HG02610 (cell line): ENCODE measurements at regions not wholly inside any gene's neighbourhood (a gene's known extent, or its start where the extent isn't known, plus 50 kb on each side); places are given as distances from the start of the nearest gene placed in this dataset.

ENCODE experiments used
- ATAC-seq: cut with Tn5 transposase; IDR thresholded peaks from one replicate; pipeline ENCODE4 v1.9.1; 2021; ENCODE audit warnings: mild to moderate bottlenecking, moderate library complexity; ENCODE audit not compliant: unreplicated experiment

GRCh38 chr4:159443975-159444374, 341.1 kb downstream of the RAPGEF2 start:
- no peak for ATAC-seq

- ATAC-seq, result peak; percentile 29
Observed at GRCh38 chr4:159444678-159445077, 341.8 kb downstream of the RAPGEF2 start.

- ATAC-seq, result no peak
Observed at GRCh38 chr4:159445692-159446091, 342.8 kb downstream of the RAPGEF2 start.

GRCh38 chr4:159446266-159446976, 343.5 kb downstream of the RAPGEF2 start:
- peak; percentile 99 for ATAC-seq

- no peak for ATAC-seq
Observed at GRCh38 chr4:159447296-159447695, 344.4 kb downstream of the RAPGEF2 start.

GRCh38 chr4:159451006-159451405, 348.1 kb downstream of the RAPGEF2 start:
- no peak for ATAC-seq

- ATAC-seq, result peak; percentile 65
Observed at GRCh38 chr4:159455675-159456237, 352.9 kb downstream of the RAPGEF2 start.

- ATAC-seq, result no peak
Observed at GRCh38 chr4:159460371-159460770, 357.5 kb downstream of the RAPGEF2 start.

- ATAC-seq, result no peak
Observed at GRCh38 chr4:159463235-159463634, 360.4 kb downstream of the RAPGEF2 start.

- no peak for ATAC-seq
Observed at GRCh38 chr4:159464302-159464701, 361.4 kb downstream of the RAPGEF2 start.

- ATAC-seq, result no peak
Observed at GRCh38 chr4:159476886-159477285, 374.0 kb downstream of the RAPGEF2 start.

- ATAC-seq, result no peak
Observed at GRCh38 chr4:159480826-159481225, 377.9 kb downstream of the RAPGEF2 start.

GRCh38 chr4:159481936-159482335, 379.1 kb downstream of the RAPGEF2 start:
- no peak for ATAC-seq

- ATAC-seq, result no peak
Observed at GRCh38 chr4:159483110-159483781, 380.4 kb downstream of the RAPGEF2 start.

GRCh38 chr4:159483782-159484741, 381.2 kb downstream of the RAPGEF2 start:
- no peak for ATAC-seq

- ATAC-seq, result no peak
Observed at GRCh38 chr4:159484864-159485263, 382.0 kb downstream of the RAPGEF2 start.

- ATAC-seq, result peak; percentile 96
Observed at GRCh38 chr4:159487284-159487747, 384.4 kb downstream of the RAPGEF2 start.

GRCh38 chr4:159489646-159490045, 386.8 kb downstream of the RAPGEF2 start:
- no peak for ATAC-seq

GRCh38 chr4:159495515-159496236, 392.8 kb downstream of the RAPGEF2 start:
- ATAC-seq, result no peak

- no peak for ATAC-seq
Observed at GRCh38 chr4:159496248-159496647, 393.4 kb downstream of the RAPGEF2 start.
